ENCODE measurements at regions not wholly inside any gene's neighbourhood (a gene's known extent, or its start where the extent isn't known, plus 50 kb on each side); places are given as distances from the start of the nearest gene placed in this dataset.
"Not testable (repeated sequence)": the region's sequence is repeated elsewhere in the genome, so short reads cannot be mapped to it uniquely, and the experiment has no call there.

DNA sequence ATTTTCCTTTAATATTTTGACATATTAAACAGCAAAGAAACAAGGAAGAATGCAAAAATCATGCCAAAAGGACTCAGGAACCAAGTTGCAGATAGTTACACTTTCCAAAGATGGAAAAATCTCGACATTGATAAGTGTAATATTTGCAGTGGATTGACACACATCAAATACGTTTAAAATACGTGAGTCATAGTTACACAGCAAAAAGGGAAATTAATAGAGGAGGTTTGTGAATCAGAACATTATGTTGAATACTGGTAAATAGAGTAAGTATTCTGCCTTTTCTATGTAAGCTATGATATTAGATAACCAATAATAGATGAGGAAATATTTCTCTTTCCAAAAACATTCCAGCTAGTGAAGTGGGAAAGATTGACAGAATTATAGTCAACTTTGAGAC lies 1761.3 kb upstream of the IGFBP7 start:
- no peak for DNase-seq

GRCh38 chr4:58849026-58849425 lies 1738.8 kb upstream of the IGFBP7 start:
- no peak for DNase-seq

DNA sequence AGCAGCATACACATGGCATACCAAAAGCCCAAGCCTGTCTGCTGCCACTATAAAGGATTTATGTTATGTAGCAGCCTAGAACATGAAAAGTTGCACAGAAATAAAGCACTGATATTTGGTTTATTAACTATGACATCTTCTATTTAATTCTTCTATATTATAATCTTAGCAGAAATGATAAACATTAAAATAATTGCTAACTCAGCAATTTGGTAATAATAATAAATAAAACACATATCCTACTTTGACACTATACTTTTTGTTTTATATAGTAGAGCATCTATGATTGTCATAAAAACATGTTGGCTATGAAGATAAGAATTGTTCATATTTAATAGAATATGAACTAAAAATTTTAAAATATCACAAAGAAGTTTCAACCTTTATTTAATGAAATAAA lies 1733.3 kb upstream of the IGFBP7 start:
- no peak for DNase-seq

- no peak for DNase-seq
These were observed 1722.9 kb upstream of the IGFBP7 start for GRCh38 chr4:58833126-58833525.

- DNase-seq = no peak
These were observed 1715.1 kb upstream of the IGFBP7 start for GRCh38 chr4:58825278-58825677.

DNA sequence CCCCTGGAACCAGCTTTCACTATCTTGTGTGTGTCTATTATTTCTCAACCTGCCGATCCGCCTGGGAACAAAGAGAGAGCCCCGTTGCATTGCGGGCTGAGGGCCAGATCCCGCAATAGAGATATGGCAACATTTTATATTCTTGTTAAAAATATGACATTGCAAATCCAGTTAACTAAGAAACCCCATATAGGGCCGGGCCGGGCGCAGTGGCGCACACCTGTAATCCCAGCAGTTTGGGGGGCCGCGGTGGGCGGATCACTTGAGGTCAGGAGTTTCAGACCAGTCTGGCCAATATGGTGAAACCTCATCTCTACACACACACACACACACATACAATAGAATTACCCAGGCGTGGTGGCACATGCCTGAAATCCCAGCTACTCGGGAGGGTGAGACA lies 1708.4 kb upstream of the IGFBP7 start:
- not testable (repeated sequence) for DNase-seq

DNA sequence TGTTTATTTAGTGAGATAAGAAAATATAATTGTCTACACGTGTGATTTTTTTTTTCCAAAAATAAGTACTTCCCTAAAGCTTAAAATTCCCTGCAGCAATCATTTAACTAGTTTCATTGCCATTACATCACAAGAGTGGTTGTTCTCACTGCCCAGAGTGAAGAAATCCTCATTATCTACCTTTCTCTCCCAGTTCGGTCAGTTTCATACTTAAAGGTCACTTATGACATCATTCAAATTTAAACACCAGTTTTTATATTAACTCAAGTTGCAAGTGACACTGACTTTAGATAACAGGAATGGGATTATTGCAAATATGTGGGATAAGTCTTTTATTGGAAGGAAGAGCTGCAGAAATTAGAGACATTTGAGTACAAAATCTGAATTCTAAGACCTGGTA lies 1699.8 kb upstream of the IGFBP7 start:
- DNase-seq = no peak

DNA sequence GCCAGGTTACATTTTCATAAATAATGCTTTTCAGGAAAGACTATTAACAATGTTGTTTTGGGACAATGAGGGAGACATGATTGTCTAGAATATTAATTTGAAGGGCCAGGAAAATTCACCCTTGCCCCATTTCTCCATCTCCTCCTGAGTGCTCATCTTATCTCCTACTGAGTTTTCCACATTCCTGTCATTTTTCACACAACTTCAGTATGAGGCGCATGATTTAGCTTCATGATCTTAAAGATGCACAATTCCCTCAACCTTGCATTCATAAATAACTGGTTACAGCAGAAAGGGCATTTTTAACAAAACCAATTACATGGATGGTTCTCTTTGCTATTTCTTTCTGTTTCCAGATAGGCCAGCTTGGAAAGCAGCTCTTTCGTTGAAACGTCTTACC lies 1699.2 kb upstream of the IGFBP7 start:
- no peak for DNase-seq

DNA sequence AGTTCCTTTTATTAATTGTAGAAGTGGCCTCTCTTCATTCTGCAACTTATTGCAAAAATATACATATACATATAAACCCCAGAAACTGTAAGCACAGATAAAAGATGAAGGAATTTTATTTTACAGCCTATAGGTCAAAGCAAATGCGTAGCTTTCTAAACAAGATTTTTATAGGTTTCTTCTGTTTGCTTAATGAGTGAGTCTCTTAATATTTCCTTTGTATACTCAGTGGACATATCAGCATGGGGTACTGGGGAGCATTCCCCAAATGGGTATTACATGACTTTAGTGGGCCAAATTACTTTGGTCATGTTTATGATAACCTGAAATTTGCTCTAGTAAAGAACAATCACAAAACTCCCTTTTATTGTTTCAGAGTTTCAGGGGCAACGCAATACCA lies 1698.6 kb upstream of the IGFBP7 start:
- no peak for DNase-seq

- DNase-seq = no peak
These were observed 1697.8 kb upstream of the IGFBP7 start for GRCh38 chr4:58807843-58808615.

DNA sequence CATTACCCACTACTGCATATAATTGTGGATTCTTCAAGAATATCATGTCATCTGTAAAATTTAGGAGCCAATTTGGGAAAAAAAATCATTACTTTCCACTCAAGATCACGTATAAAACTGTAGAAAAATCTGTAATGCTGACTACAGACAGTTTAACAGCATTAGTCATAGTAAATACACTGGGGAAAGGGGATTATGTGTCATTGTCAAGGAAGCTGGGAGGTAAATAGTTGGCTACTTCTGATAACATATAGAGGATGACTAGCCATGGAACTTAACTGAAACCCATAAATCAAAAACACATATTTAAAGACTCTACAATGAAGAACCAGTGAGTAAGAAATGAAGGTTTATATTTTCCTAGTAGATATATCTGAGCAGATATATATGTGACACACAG lies 1666.4 kb upstream of the IGFBP7 start:
- DNase-seq = no peak

DNA sequence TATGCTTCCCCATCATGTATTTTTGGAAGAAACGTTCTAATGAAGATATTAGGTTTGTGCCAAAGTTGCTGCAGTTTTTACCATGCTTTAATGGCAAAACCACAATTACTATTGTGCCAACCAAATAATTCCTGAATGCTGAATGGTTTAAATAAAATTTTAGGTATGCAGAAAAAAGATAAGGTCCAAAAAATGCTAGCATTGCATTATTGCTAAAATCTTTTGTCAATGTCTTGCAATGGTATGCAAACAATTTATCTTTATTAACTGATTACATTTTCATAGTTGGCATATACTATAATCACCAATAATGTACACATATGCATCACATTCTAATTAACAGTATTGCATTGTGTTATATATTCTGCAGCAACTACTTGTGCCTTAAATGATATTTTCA lies 1657.4 kb upstream of the IGFBP7 start:
- DNase-seq = no peak

GRCh38 chr4:58766763-58767162 lies 1656.6 kb upstream of the IGFBP7 start:
- DNase-seq = no peak

DNA sequence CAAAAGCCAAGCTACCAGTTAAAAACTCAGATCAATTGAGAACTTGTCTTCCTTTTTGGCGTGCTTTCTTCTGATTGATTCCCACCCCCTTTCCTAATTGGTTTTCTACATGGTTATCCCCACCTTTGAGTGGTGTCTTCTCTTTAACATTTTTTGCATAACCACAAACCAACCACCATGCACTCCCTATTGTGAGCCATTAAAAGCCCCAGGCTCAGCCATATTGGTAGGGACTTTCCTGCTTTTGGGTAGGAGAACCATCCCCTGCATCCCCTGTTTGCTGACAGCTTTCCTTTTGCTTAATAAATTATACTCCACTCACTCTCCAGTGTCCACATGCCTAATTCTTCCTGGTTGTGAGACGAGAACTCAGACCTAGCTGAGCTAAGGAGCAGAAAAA lies 1651.4 kb upstream of the IGFBP7 start:
- DNase-seq = no peak

GRCh38 chr4:58760737-58761136 lies 1650.6 kb upstream of the IGFBP7 start:
- no peak for DNase-seq

GRCh38 chr4:58760100-58760499 lies 1649.9 kb upstream of the IGFBP7 start:
- no peak for DNase-seq

GRCh38 chr4:58749206-58749605 lies 1639.0 kb upstream of the IGFBP7 start:
- no peak for DNase-seq

GRCh38 chr4:58740897-58741296 lies 1630.7 kb upstream of the IGFBP7 start:
- DNase-seq = no peak

DNA sequence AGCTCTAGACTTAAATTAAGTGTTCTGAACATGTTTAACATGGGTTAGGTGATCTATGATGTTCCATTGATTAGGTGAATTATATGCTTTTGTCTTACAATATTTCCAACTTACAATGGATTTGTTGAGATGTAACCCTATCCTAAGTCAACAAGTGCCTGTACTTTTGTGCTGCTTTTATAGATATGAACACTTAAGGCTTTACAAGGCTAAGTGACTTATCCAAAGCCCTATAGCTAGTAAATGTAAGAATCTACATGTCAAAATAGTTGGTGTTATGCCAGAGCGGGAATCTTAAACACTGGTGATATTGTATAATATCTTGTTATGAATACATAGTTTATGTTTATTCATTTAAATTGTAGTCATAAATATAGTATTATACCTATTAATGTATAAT lies 1629.1 kb upstream of the IGFBP7 start:
- no peak for DNase-seq

GRCh38 chr4:58738375-58738774 lies 1628.2 kb upstream of the IGFBP7 start:
- no peak for DNase-seq

- no peak for DNase-seq
These were observed 1624.0 kb upstream of the IGFBP7 start for GRCh38 chr4:58734030-58734674.

- DNase-seq = no peak
These were observed 1622.8 kb upstream of the IGFBP7 start for GRCh38 chr4:58732973-58733372.

GRCh38 chr4:58723954-58724353 lies 1613.8 kb upstream of the IGFBP7 start:
- DNase-seq = no peak

DNA sequence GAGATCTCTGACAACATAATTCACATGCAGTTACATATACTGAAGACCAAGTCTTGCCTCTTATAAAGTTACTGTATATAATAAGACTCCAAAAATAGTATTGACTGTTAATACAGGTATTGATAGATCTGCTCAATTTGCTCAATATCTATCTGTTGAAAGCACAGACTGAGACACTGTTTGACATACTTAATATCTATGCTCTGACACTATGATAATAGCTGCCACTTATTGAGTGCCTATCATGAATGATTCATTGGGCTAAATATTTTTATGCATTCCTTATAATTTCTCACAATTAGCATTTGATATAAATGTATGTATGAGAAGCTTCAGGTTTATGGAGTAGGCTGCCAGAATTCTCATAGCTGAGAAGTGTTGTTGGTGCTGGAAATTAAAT lies 1600.9 kb upstream of the IGFBP7 start:
- DNase-seq = no peak

DNA sequence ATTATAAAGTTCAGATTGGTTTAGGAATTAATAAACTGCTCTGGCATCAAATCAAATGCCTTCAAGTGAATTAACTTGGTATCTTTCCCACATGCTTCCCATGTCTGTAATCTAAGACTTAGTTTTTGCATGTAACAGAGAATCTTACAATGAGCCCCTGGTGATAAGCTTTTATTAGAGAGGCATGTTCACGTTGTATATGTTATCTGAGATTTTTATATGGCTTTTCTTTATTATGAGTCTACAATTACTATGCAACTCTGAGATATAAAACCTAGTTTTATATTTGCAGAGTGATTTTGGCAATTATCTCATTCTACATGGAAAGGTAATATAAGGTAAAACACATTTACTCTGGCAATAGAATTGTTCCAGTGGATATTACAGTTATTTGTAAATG lies 1578.4 kb upstream of the IGFBP7 start:
- no peak for DNase-seq

Data from activated effector memory CD4-positive, alpha-beta T cell treated with anti-CD3 and anti-CD28 coated beads, Interleukin-2, amount 50 U/mL, for 16 hours (primary cell).